ENCODE measurements at regions not wholly inside any gene's neighbourhood (a gene's known extent, or its start where the extent isn't known, plus 50 kb on each side); places are given as distances from the start of the nearest gene placed in this dataset.

- ATAC-seq (ENCODE audit: low read depth) = no peak
- H3K4me3 Mint-ChIP-seq = no peak overlapping the region
- H3K36me3 Mint-ChIP-seq = no peaks in the 10 kb centered on the region
- no peaks in the 10 kb centered on the region for H3K4me1 Mint-ChIP-seq
- POLR2A ChIA-PET = no interaction called here
- peaks cover 1% of the 10 kb centered on the region for H3K9me3 Mint-ChIP-seq
- H3K27me3 Mint-ChIP-seq = no peaks in the 10 kb centered on the region
- no peak for DNase-seq
- no peak overlapping the region for H3K27ac Mint-ChIP-seq
Measured at GRCh38 chr3:95923496-95924210, 890.7 kb upstream of the EPHA6 start.

GRCh38 chr3:95926904-95927501 is 887.4 kb upstream of the EPHA6 start:
- H3K27me3 Mint-ChIP-seq = no peaks in the 10 kb centered on the region
- POLR2A ChIA-PET = no interaction called here
- no peak overlapping the region for H3K4me3 Mint-ChIP-seq
- no peaks in the 10 kb centered on the region for H3K4me1 Mint-ChIP-seq
- ATAC-seq (ENCODE audit: low read depth) = no peak
- H3K36me3 Mint-ChIP-seq = no peaks in the 10 kb centered on the region
- peaks cover 1% of the 10 kb centered on the region for H3K9me3 Mint-ChIP-seq
- DNase-seq = no peak
- no peak overlapping the region for H3K27ac Mint-ChIP-seq

GRCh38 chr3:95934181-95934580 is 880.2 kb upstream of the EPHA6 start:
- H3K9me3 Mint-ChIP-seq = peaks cover 4% of the 10 kb centered on the region
- ATAC-seq (ENCODE audit: low read depth) (no peak), DNase-seq (no peak)
- H3K4me3 Mint-ChIP-seq = no peak overlapping the region
- POLR2A ChIA-PET = no interaction called here
- no peak overlapping the region for H3K27ac Mint-ChIP-seq
- no peaks in the 10 kb centered on the region for H3K4me1 Mint-ChIP-seq
- no peaks in the 10 kb centered on the region for H3K27me3 Mint-ChIP-seq
- no peaks in the 10 kb centered on the region for H3K36me3 Mint-ChIP-seq

GRCh38 chr3:95939235-95939809 is 875.1 kb upstream of the EPHA6 start:
- DNase-seq (no peak), ATAC-seq (ENCODE audit: low read depth) (no peak)
- Mint-ChIP-seq H3K36me3 (no peaks in the 10 kb centered on the region), H3K27ac (no peak overlapping the region), H3K4me1 (no peaks in the 10 kb centered on the region), H3K9me3 (peaks cover 5% of the 10 kb centered on the region), H3K4me3 (no peak overlapping the region), H3K27me3 (no peaks in the 10 kb centered on the region)
- POLR2A ChIA-PET = no interaction called here

GRCh38 chr3:95965704-95966336 is 848.6 kb upstream of the EPHA6 start:
- Mint-ChIP-seq H3K9me3 (peaks cover 1% of the 10 kb centered on the region), H3K4me3 (no peak overlapping the region), H3K4me1 (no peaks in the 10 kb centered on the region), H3K27ac (no peak overlapping the region), H3K27me3 (no peaks in the 10 kb centered on the region), H3K36me3 (no peaks in the 10 kb centered on the region)
- no peak for DNase-seq
- no peak for ATAC-seq (ENCODE audit: low read depth)
- POLR2A ChIA-PET = no interaction called here

- H3K9me3 Mint-ChIP-seq = peaks cover 2% of the 10 kb centered on the region
- no peaks in the 10 kb centered on the region for H3K27me3 Mint-ChIP-seq
Measured at GRCh38 chr3:95971573-95971972, 842.8 kb upstream of the EPHA6 start.

GRCh38 chr3:95994338-95994737 is 820.1 kb upstream of the EPHA6 start:
- ATAC-seq (ENCODE audit: low read depth) = no peak
- Mint-ChIP-seq H3K36me3 (no peaks in the 10 kb centered on the region), H3K27ac (no peak overlapping the region), H3K9me3 (peaks cover 3% of the 10 kb centered on the region), H3K27me3 (no peaks in the 10 kb centered on the region), H3K4me1 (no peaks in the 10 kb centered on the region), H3K4me3 (no peak overlapping the region)
- POLR2A ChIA-PET = no interaction called here
- DNase-seq = no peak

More at GRCh38 chr3:95971573-95971972, 842.8 kb upstream of the EPHA6 start:
- H3K4me1 Mint-ChIP-seq = no peaks in the 10 kb centered on the region
- no peak for DNase-seq
- H3K4me3 Mint-ChIP-seq = no peak overlapping the region
- no peaks in the 10 kb centered on the region for H3K36me3 Mint-ChIP-seq
- ATAC-seq (ENCODE audit: low read depth) = no peak
- POLR2A ChIA-PET = no interaction called here
- no peak overlapping the region for H3K27ac Mint-ChIP-seq

GRCh38 chr3:96000966-96001365 is 813.4 kb upstream of the EPHA6 start:
- Mint-ChIP-seq H3K27me3 (no peaks in the 10 kb centered on the region), H3K9me3 (peaks cover 2% of the 10 kb centered on the region), H3K4me3 (no peak overlapping the region), H3K27ac (no peak overlapping the region), H3K36me3 (no peaks in the 10 kb centered on the region), H3K4me1 (no peaks in the 10 kb centered on the region)
- DNase-seq (no peak), ATAC-seq (ENCODE audit: low read depth) (no peak)
- POLR2A ChIA-PET = no interaction called here

GRCh38 chr3:96007650-96008195 is 806.7 kb upstream of the EPHA6 start:
- no peaks in the 10 kb centered on the region for H3K36me3 Mint-ChIP-seq
- POLR2A ChIA-PET = no interaction called here
- ATAC-seq (ENCODE audit: low read depth) (no peak), DNase-seq (no peak)
- H3K4me3 Mint-ChIP-seq = no peak overlapping the region
- H3K4me1 Mint-ChIP-seq = no peaks in the 10 kb centered on the region
- H3K9me3 Mint-ChIP-seq = peaks cover 6% of the 10 kb centered on the region
- H3K27ac Mint-ChIP-seq = no peak overlapping the region
- no peaks in the 10 kb centered on the region for H3K27me3 Mint-ChIP-seq

GRCh38 chr3:96012939-96013338 is 801.5 kb upstream of the EPHA6 start:
- no peak for ATAC-seq (ENCODE audit: low read depth)
- Mint-ChIP-seq H3K27me3 (no peaks in the 10 kb centered on the region), H3K36me3 (no peaks in the 10 kb centered on the region), H3K27ac (no peak overlapping the region), H3K4me3 (no peak overlapping the region), H3K4me1 (no peaks in the 10 kb centered on the region), H3K9me3 (peaks cover 2% of the 10 kb centered on the region)
- no peak for DNase-seq
- POLR2A ChIA-PET = no interaction called here

GRCh38 chr3:96017556-96017955 is 796.8 kb upstream of the EPHA6 start:
- Mint-ChIP-seq H3K9me3 (no peaks in the 10 kb centered on the region), H3K4me1 (no peaks in the 10 kb centered on the region), H3K27ac (no peak overlapping the region), H3K27me3 (no peaks in the 10 kb centered on the region), H3K4me3 (no peak overlapping the region), H3K36me3 (no peaks in the 10 kb centered on the region)
- POLR2A ChIA-PET = no interaction called here
- ATAC-seq (ENCODE audit: low read depth) (no peak), DNase-seq (no peak)

GRCh38 chr3:96022676-96023075 is 791.7 kb upstream of the EPHA6 start:
- Mint-ChIP-seq H3K27me3 (no peaks in the 10 kb centered on the region), H3K36me3 (no peaks in the 10 kb centered on the region), H3K4me3 (no peak overlapping the region), H3K4me1 (no peaks in the 10 kb centered on the region), H3K9me3 (no peaks in the 10 kb centered on the region), H3K27ac (no peak overlapping the region)
- no peak for ATAC-seq (ENCODE audit: low read depth)
- POLR2A ChIA-PET = no interaction called here
- DNase-seq = no peak

- no peaks in the 10 kb centered on the region for H3K4me1 Mint-ChIP-seq
- H3K36me3 Mint-ChIP-seq = no peaks in the 10 kb centered on the region
Measured at GRCh38 chr3:96027718-96028117, 786.7 kb upstream of the EPHA6 start.

GRCh38 chr3:96039632-96040031 is 774.8 kb upstream of the EPHA6 start:
- Mint-ChIP-seq H3K27ac (no peak overlapping the region), H3K4me1 (no peaks in the 10 kb centered on the region), H3K4me3 (no peak overlapping the region), H3K9me3 (no peaks in the 10 kb centered on the region), H3K27me3 (no peaks in the 10 kb centered on the region), H3K36me3 (no peaks in the 10 kb centered on the region)
- POLR2A ChIA-PET = no interaction called here
- ATAC-seq (ENCODE audit: low read depth) = no peak
- DNase-seq = no peak

More at GRCh38 chr3:96027718-96028117, 786.7 kb upstream of the EPHA6 start:
- POLR2A ChIA-PET = no interaction called here
- no peak for ATAC-seq (ENCODE audit: low read depth)
- DNase-seq = no peak
- no peak overlapping the region for H3K27ac Mint-ChIP-seq
- H3K27me3 Mint-ChIP-seq = no peaks in the 10 kb centered on the region
- peaks cover 2% of the 10 kb centered on the region for H3K9me3 Mint-ChIP-seq
- H3K4me3 Mint-ChIP-seq = no peak overlapping the region

Data from activated naive CD8-positive, alpha-beta T cell treated with anti-CD3 and anti-CD28 coated beads, Interleukin-2, amount 10 ng/mL, durations not matched to agents 7 days and 5 days (primary cell).